Ovary (tissue), 7 donors: ENCODE measurements at regions not wholly inside any gene's neighbourhood (a gene's known extent, or its start where the extent isn't known, plus 50 kb on each side); places are given as distances from the start of the nearest gene placed in this dataset. TPM values are rescaled to one million over a fixed set of nuclear protein-coding genes. Genes with fewer than 3 reads are reported as not detected.

ENCODE experiments used
- DNase-seq, 5 donors: peaks; one replicate each; pipeline ENCODE4 v3.0.0-alpha.2; 2019 to 2020
- H3K27ac ChIP-seq, 2 donors: fragments of 200-600 bp; one replicate each; pipeline versions ENCODE4 v1.5.1 to v1.8.0; 2019 to 2022
- H3K27me3 ChIP-seq: fragments of 200-600 bp; one replicate; pipeline ENCODE4 v1.8.0; 2022
- H3K36me3 ChIP-seq: fragments of 200-600 bp; sonication (generic); one replicate; pipeline ENCODE4 v1.5.1; 2019
- H3K4me1 ChIP-seq: one replicate; pipeline ENCODE4 v1.8.1; 2013; ENCODE audit warnings: mild to moderate bottlenecking, moderate library complexity; ENCODE audit not compliant: insufficient read depth
- H3K4me3 ChIP-seq: fragments of 200-600 bp; sonication (generic); one replicate; pipeline ENCODE4 v1.5.1; 2017
- H3K9me3 ChIP-seq, 2 donors: fragments of 200-600 bp in 1 of 2; sonication (generic) in 1 of 2; one replicate each; pipeline versions ENCODE4 v1.5.1 to v1.8.1; 2013 to 2019; ENCODE audit warnings: mild to moderate bottlenecking in 1 of 2, moderate library complexity in 1 of 2
- EP300 ChIP-seq: sonication (generic); formaldehyde crosslinking; IDR thresholded peaks from one replicate; pipeline ENCODE4 v1.6.1; 2017; ENCODE audit warnings: antibody characterized with exemption
- POLR2A ChIP-seq: fragments of 450-650 bp; IDR thresholded peaks from one replicate; pipeline ENCODE4 v1.6.1; 2017; ENCODE audit warnings: antibody characterized with exemption, mild to moderate bottlenecking, moderate library complexity
- WGBS, 3 donors: extraction: QIAGEN DNeasy Blood & Tissue Kit in 1 of 3; methylation state at CpG; one replicate each; pipeline versions ENCODE4 v1.1.5 to v1.1.7; 2013 to 2017; 5-methylcytosine and 5-hydroxymethylcytosine counted together
- intact Hi-C, 4 donors: fragments of 100-400 bp; cut with DNase I; formaldehyde crosslinking; loops; one replicate each; pipeline versions ENCODE4 v1.11.0 to v1.15.1; 2022 to 2023
- small RNA-seq: library from RNA; depleted of rRNA; stranded (forward); fragments of <200 nt; gene quantifications from one replicate; pipeline ENCODE3, GENCODE V24; 2016
- TF ChIP-seq, protein P1 (sequence below), 3 donors: fragments of 450-650 bp in 2 of 3; fragments of 200-600 bp in 1 of 3; IDR thresholded peaks; one replicate each; pipeline versions ENCODE4 v1.5.1 to v1.8.0; 2016 to 2022; ENCODE audit warnings: antibody characterized with exemption in 3 of 3, mild to moderate bottlenecking in 1 of 3
- donor health status: DM: no; HTN: no; CAD: no; lungs with moderate emphysema.
- donor health status: DM: no; HTN: no; CAD: no.
- donor health status: Bipolar disorder and iron deficiency.
- donor health status: DM: no; HTN: no; CAD: no.
- donor health status: DM: yes; HTN: yes; CAD: no.

DNA sequence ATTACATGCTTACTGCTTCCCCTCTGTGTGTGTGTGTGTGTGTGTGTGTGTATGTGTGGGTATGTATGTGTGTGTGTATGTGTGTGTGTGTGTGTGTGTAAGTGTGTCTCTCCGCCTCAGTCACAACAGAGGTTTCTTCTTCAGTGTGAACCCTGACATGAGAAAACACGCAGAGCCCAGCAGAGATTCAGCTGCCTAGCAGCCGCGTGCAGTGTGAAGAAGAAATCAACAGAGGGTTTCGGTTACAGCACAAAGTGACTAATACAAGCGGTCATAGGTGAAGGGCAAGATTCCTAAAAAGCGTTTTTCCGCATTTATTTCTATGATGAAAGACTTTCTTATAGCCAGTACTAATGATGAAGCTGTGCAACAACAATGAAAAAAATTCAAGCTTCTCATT lies 55.3 kb upstream of the ZFP42 start:
- Histone ChIP-seq H3K4me3 (no peak overlapping the region), H3K27me3 (no peaks in the 10 kb centered on the region), H3K27ac (no peak overlapping the region), H3K36me3 (no peaks in the 10 kb centered on the region), H3K4me1 (no peaks in the 10 kb centered on the region), H3K9me3 (no peaks in the 10 kb centered on the region)
- intact Hi-C loops: no loop called here
- 14 to 61% (median 17%) methylated on average over 8 of the region's 8 CpGs for WGBS, 3 donors
- DNase-seq: peak in 1 of 5 donors; percentile 25
- TF ChIP-seq EP300 (no peak), POLR2A (no peak)
- TF ChIP-seq, protein P1, sequence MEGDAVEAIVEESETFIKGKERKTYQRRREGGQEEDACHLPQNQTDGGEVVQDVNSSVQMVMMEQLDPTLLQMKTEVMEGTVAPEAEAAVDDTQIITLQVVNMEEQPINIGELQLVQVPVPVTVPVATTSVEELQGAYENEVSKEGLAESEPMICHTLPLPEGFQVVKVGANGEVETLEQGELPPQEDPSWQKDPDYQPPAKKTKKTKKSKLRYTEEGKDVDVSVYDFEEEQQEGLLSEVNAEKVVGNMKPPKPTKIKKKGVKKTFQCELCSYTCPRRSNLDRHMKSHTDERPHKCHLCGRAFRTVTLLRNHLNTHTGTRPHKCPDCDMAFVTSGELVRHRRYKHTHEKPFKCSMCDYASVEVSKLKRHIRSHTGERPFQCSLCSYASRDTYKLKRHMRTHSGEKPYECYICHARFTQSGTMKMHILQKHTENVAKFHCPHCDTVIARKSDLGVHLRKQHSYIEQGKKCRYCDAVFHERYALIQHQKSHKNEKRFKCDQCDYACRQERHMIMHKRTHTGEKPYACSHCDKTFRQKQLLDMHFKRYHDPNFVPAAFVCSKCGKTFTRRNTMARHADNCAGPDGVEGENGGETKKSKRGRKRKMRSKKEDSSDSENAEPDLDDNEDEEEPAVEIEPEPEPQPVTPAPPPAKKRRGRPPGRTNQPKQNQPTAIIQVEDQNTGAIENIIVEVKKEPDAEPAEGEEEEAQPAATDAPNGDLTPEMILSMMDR (IDR thresholded peaks at IDR 0.05): no peak

DNA sequence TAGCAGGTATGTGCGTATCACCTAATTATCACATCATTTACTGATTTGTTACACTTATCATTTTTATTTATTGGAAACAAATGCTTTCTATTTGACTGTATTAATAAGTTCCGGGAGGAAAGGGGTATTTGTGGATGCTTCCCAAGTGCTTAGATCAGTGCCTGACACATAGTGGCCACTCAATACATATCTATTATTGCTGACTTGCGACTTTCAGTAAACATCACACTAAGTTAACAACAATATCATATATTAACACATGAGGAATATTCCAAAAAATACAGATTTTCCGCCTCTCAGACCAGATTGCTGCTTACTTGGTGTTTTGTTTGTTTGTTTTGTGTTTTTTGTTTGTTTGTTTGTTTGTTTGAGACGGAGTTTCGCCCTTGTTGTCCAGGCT lies 52.6 kb upstream of the ZFP42 start:
- TF ChIP-seq, protein P1 (IDR thresholded peaks at IDR 0.05): no peak
- TF ChIP-seq POLR2A (no peak), EP300 (no peak)
- WGBS, 3 donors: 94 to 97% (median 96%) methylated on average over 6 of the region's 6 CpGs
- Histone ChIP-seq H3K36me3 (no peaks in the 10 kb centered on the region), H3K27ac (no peak overlapping the region), H3K4me3 (no peak overlapping the region), H3K4me1 (no peaks in the 10 kb centered on the region), H3K9me3 (no peaks in the 10 kb centered on the region), H3K27me3 (no peaks in the 10 kb centered on the region)
- intact Hi-C loops: no loop called here
- DNase-seq: no peak

DNA sequence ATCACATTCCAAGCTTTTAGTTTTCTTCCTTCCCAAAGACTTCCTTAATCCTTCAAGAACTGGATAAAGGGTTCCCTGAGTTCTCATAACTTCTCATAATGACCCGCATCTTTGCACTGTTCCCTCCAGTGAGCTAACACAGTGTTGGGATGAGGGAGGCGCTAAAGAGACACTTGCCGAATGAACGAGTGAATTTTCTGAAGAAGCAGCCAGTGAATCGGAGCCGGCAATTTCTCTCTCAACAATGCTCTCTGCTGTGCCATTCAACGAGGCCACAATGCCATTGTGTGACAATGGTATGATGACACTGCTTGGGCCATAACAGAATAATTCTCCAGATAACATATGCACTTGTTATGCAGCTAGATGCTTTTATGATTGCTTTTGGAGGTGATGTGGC lies 51.4 kb upstream of the ZFP42 start:
- Histone ChIP-seq H3K27ac (no peak overlapping the region), H3K4me1 (no peaks in the 10 kb centered on the region), H3K27me3 (no peaks in the 10 kb centered on the region), H3K36me3 (no peaks in the 10 kb centered on the region), H3K9me3 (no peaks in the 10 kb centered on the region), H3K4me3 (no peak overlapping the region)
- WGBS, 3 donors: 75 to 95% (median 93%) methylated on average over 7 of the region's 7 CpGs
- intact Hi-C loops: no loop called here
- no peak for DNase-seq
- TF ChIP-seq POLR2A (no peak), EP300 (no peak)
- TF ChIP-seq, protein P1 (IDR thresholded peaks at IDR 0.05): no peak

Small RNAs in the stretch of these regions (small RNA-seq; reads per million reads assigned to genes)
- not detected for gene MRPS36P2
